ENCODE measurements at regions not wholly inside any gene's neighbourhood (a gene's known extent, or its start where the extent isn't known, plus 50 kb on each side); places are given as distances from the start of the nearest gene placed in this dataset.

DNA sequence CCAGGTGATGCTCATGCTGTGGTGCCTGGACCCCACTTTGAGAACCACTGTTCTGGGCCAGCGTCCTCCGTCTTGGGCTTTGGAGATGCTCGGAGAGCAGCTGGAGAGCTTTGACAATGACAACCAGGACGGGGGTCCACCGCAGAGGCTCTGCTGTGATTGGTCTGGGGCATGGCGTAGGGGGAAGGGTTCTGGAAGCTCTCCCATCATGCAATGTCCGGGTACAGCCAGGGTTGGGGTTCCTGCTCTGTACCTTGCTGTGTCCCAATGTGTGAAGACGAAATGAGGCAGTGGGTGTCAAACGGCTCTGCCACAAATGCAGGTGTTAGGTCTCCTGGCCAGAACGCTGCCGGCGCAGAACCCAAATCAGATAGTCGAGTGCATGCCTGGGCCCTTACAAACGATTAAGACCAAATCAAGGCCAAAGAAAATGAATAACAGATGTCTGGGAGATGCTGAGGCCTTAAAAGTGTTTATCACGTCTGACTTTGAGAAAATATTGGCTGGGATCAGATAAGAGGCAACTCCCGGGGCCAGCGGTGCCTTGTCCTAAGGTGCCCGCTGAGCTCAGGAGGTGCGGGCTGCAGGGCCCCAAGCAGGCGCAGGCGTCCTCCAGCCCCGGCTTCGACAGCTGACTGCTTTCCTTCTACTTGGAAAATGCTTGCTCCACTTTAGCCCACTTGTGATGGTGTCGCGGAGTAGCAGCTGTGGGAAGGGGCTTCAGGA lies 117.2 kb downstream of the VAPA start:
- TF ChIP-seq, protein P1, sequence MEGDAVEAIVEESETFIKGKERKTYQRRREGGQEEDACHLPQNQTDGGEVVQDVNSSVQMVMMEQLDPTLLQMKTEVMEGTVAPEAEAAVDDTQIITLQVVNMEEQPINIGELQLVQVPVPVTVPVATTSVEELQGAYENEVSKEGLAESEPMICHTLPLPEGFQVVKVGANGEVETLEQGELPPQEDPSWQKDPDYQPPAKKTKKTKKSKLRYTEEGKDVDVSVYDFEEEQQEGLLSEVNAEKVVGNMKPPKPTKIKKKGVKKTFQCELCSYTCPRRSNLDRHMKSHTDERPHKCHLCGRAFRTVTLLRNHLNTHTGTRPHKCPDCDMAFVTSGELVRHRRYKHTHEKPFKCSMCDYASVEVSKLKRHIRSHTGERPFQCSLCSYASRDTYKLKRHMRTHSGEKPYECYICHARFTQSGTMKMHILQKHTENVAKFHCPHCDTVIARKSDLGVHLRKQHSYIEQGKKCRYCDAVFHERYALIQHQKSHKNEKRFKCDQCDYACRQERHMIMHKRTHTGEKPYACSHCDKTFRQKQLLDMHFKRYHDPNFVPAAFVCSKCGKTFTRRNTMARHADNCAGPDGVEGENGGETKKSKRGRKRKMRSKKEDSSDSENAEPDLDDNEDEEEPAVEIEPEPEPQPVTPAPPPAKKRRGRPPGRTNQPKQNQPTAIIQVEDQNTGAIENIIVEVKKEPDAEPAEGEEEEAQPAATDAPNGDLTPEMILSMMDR (IDR thresholded peaks at IDR 0.05; ENCODE audit: poor library complexity), result no peak
- TF ChIP-seq EZH2 (IDR thresholded peaks at IDR 0.05; ENCODE audit: borderline replicate concordance) (no peak), EZH2phosphoT487 (IDR thresholded peaks at IDR 0.05; ENCODE audit: low read depth, severe bottlenecking, unreplicated experiment) (no peak)

Data from hepatocyte (in vitro differentiated cells).